HCT116 (cell line): ENCODE measurements at regions not wholly inside any gene's neighbourhood (a gene's known extent, or its start where the extent isn't known, plus 50 kb on each side); places are given as distances from the start of the nearest gene placed in this dataset.

Source experiments
- ATAC-seq: fragments of 200-7000 bp; cut with Tn5 transposase; 2 replicates; pipeline ENCODE4 v1.9.1; 2020; ENCODE audit warnings: mild to moderate bottlenecking, moderate library complexity
- BruUV-seq: library from RNA; stranded (reverse); fragments of 400-500 nt; replicated peaks from 2 replicates; lab custom pipeline; 2021; lab: Mats Ljungman, UMichigan
- CTCF ChIA-PET: fragments of 300-600 bp; sonication (Branson Sonifier 250); formaldehyde crosslinking; loops from one replicate; lab custom pipeline; 2021; ENCODE audit warnings: antibody characterized with exemption; lab: Charles Lee
- POLR2A ChIA-PET: fragments of 300-600, 350-600 bp; sonication (Branson Sonifier 250); formaldehyde crosslinking; loops from one replicate; lab custom pipeline; 2021; ENCODE audit warnings: antibody characterized with exemption; lab: Charles Lee
- RAD21 ChIA-PET, 2 experiments: fragments of 300-600 bp; sonication (Branson Sonifier 250); formaldehyde crosslinking; loops; one replicate each; lab custom pipeline; 2023; ENCODE audit warnings: low total read pairs in 2 of 2; ENCODE audit not compliant: uncharacterized antibody in 2 of 2, unreplicated experiment in 2 of 2, low non-redundant PET in 1 of 2; lab: Charles Lee
- DNase-seq: peaks from one replicate; pipeline ENCODE4 v3.0.0-alpha.2; 2010; ENCODE audit warnings: low read depth, low spot score
- H2AFZ ChIP-seq: fragments of 200-600 bp; shearing (Covaris generic), sonication (generic); 2 replicates; pipeline ENCODE4 v1.6.1; 2017; ENCODE audit warnings: low read depth, mixed run types, mixed read lengths, antibody characterized with exemption, low read length; ENCODE audit not compliant: poor library complexity, severe bottlenecking
- H3K27ac ChIP-seq: 2 replicates; pipeline ENCODE4 v1.5.1; 2012; ENCODE audit warnings: low read depth, low read length
- H3K27me3 ChIP-seq: fragments of 200-600 bp; sonication (generic); 2 replicates; pipeline ENCODE4 v1.6.1; 2016; ENCODE audit warnings: mixed run types, low read length, mixed read lengths; ENCODE audit not compliant: insufficient read depth
- H3K36me3 ChIP-seq, 2 experiments: fragments of 200-500 bp in 1 of 2; fragments of 200-600 bp in 1 of 2; sonication (Bioruptor generic) in 1 of 2; sonication (generic) in 1 of 2; 2 replicates each; pipeline versions ENCODE4 v1.5.1 to v1.6.1; 2014 to 2016; ENCODE audit warnings: low read length in 2 of 2, inconsistent platforms in 1 of 2, mixed read lengths in 1 of 2, mixed run types in 1 of 2; ENCODE audit not compliant: insufficient read depth in 2 of 2, control insufficient read depth in 1 of 2
- H3K4me1 ChIP-seq, 2 experiments: fragments of 200-600 bp in 1 of 2; sonication (generic) in 1 of 2; 2 replicates each; pipeline versions ENCODE4 v1.5.1 to v1.6.1; 2012 to 2017; ENCODE audit warnings: low read length in 2 of 2, inconsistent platforms in 1 of 2, mild to moderate bottlenecking in 1 of 2, mixed read lengths in 1 of 2, mixed run types in 1 of 2, moderate library complexity in 1 of 2; ENCODE audit not compliant: insufficient read depth in 2 of 2, control insufficient read depth in 1 of 2
- H3K4me2 ChIP-seq: fragments of 200-600 bp; sonication (generic); 2 replicates; pipeline ENCODE4 v1.6.1; 2017; ENCODE audit warnings: mixed run types, low read length, mixed read lengths
- H3K4me3 ChIP-seq, 2 experiments: fragments of 200-600 bp in 1 of 2; sonication (generic) in 1 of 2; replicated peaks in 1 of 2; 2 replicates each; pipeline ENCODE4 v1.5.1; 2011 to 2016; ENCODE audit warnings: low read length in 2 of 2, control low read depth in 1 of 2, low read depth in 1 of 2, mild to moderate bottlenecking in 1 of 2, mixed read lengths in 1 of 2, mixed run types in 1 of 2
- H3K79me2 ChIP-seq: fragments of 200-600 bp; sonication (generic); 2 replicates; pipeline ENCODE4 v1.6.1; 2017; ENCODE audit warnings: mild to moderate bottlenecking, mixed run types, low read length, moderate library complexity, mixed read lengths; ENCODE audit not compliant: insufficient read depth
- H3K9ac ChIP-seq: fragments of 200-600 bp; sonication (generic); 2 replicates; pipeline ENCODE4 v1.6.1; 2016; ENCODE audit warnings: low read length, mixed read lengths
- H3K9me2 ChIP-seq: fragments of 200-600 bp; sonication (generic), shearing (Covaris generic); 2 replicates; pipeline ENCODE4 v1.6.1; 2017; ENCODE audit warnings: mixed run types, mild to moderate bottlenecking, moderate library complexity; ENCODE audit not compliant: insufficient read depth
- H3K9me3 ChIP-seq, 2 experiments: fragments of 200-500 bp in 1 of 2; fragments of 200-600 bp in 1 of 2; sonication (Bioruptor generic) in 1 of 2; sonication (generic) in 1 of 2; 2 replicates each; pipeline ENCODE4 v1.6.1; 2014 to 2017; ENCODE audit warnings: low read length in 2 of 2, mixed read lengths in 2 of 2, inconsistent platforms in 1 of 2, low read depth in 1 of 2, mild to moderate bottlenecking in 1 of 2, mixed run types in 1 of 2, moderate library complexity in 1 of 2; ENCODE audit not compliant: control insufficient read depth in 1 of 2, insufficient read depth in 1 of 2
- H4K20me1 ChIP-seq: fragments of 200-600 bp; sonication (generic), shearing (Covaris generic); 2 replicates; pipeline ENCODE4 v1.6.1; 2017; ENCODE audit warnings: mixed run types, mild to moderate bottlenecking, moderate library complexity; ENCODE audit not compliant: insufficient read depth
- CBX3 ChIP-seq: IDR thresholded peaks from 2 replicates; pipeline ENCODE4 v1.6.1; 2012; ENCODE audit warnings: low read depth
- JUND ChIP-seq: IDR thresholded peaks from 2 replicates; pipeline ENCODE4 v1.6.1; 2012
- RAD21 ChIP-seq: IDR thresholded peaks from 2 replicates; pipeline ENCODE4 v1.6.1; 2012; ENCODE audit warnings: low read depth, mild to moderate bottlenecking
- SRF ChIP-seq: IDR thresholded peaks from 2 replicates; pipeline ENCODE4 v1.6.1; 2012; ENCODE audit warnings: low read depth
- ZNF274 ChIP-seq: fragments of 200-500 bp; sonication (Bioruptor generic); IDR thresholded peaks from 2 replicates; pipeline ENCODE4 v1.6.1; 2014; ENCODE audit warnings: mild to moderate bottlenecking, low read depth, low read length, inconsistent platforms
- intact Hi-C: fragments of 100-400 bp; cut with micrococcal nuclease; formaldehyde crosslinking; loops from 2 replicates; pipeline ENCODE4 v1.10.0; 2022
- TF ChIP-seq, protein P1 (sequence below): IDR thresholded peaks from 2 replicates; pipeline ENCODE4 v1.6.1; 2012
- TF ChIP-seq, protein P2 (sequence below): IDR thresholded peaks from 2 replicates; pipeline ENCODE4 v1.6.1; 2011; ENCODE audit warnings: mild to moderate bottlenecking, low read length, moderate library complexity; ENCODE audit not compliant: insufficient replicate concordance; ENCODE audit errors: extremely low read depth

DNA sequence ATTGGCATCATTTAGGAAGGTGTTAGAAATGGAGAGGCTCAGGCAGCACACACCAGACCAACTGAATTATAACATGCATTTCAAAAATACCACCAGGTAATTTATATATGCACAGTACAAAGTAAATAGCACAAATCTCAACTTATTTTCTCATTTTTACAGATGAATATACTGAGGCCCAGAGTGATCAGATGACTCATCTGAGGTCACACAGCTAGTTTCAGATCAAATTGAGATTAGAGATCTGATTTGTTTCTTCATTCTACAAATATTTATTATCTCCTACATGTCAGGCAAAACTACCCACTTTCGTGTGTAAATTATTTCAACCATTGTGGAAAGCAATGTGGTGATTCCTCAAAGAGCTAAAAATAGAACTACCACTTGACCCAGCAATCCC lies 507.1 kb downstream of the TLE4 start:
- Histone ChIP-seq H4K20me1 (no peaks in the 10 kb centered on the region), H3K9me2 (no peaks in the 10 kb centered on the region), H3K4me2 (no peak overlapping the region), H3K4me3 (no peak overlapping the region), H3K9me3 (peaks cover 13 to 19% of the 10 kb centered on the region in 2 experiments; a peak in 2 of 4 replicates), H3K4me1 (no peaks in the 10 kb centered on the region), H2AFZ (no peak overlapping the region), H3K27ac (no peak overlapping the region), H3K9ac (no peak overlapping the region), H3K27me3 (no peaks in the 10 kb centered on the region), H3K36me3 (no peaks in the 10 kb centered on the region), H3K79me2 (no peaks in the 10 kb centered on the region)
- intact Hi-C loops: no loop called here
- ChIA-PET RAD21 (no interaction called here), POLR2A (no interaction called here), CTCF (no interaction called here)
- DNase-seq: no peak
- no TSS peak for BruUV-seq
- no peak for ATAC-seq
- TF ChIP-seq RAD21 (no peak), SRF (no peak), ZNF274 (no peak)

DNA sequence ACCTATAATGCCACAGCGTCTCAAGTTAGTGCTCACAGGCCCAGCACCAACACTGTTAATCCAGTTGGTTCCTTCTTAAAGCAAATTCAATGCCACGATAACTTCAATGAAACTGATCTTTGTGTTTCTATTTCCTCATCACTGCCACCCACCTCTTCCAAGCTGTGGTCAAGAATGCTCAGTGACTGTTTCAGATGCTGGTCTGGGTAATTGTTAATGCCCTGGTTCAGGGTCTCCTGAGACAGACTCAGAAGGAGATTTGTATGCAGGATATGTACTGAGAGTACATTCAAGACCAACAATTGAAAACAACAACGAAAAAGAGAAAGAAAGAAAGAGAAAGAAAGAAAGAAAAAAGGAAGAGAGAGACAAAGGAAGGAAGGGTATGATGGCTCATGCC lies 505.3 kb downstream of the TLE4 start:
- ChIA-PET POLR2A (no interaction called here), CTCF (no interaction called here), RAD21 (no interaction called here)
- Histone ChIP-seq H3K4me2 (no peak overlapping the region), H3K9ac (no peak overlapping the region), H3K9me2 (no peaks in the 10 kb centered on the region), H3K27me3 (no peaks in the 10 kb centered on the region), H4K20me1 (no peaks in the 10 kb centered on the region), H3K9me3 (peaks cover 15 to 19% of the 10 kb centered on the region in 2 experiments; a peak in 2 of 4 replicates), H3K4me3 (no peak overlapping the region), H3K4me1 (no peaks in the 10 kb centered on the region), H3K27ac (no peak overlapping the region), H3K79me2 (no peaks in the 10 kb centered on the region), H2AFZ (no peak overlapping the region), H3K36me3 (no peaks in the 10 kb centered on the region)
- ATAC-seq (no peak), DNase-seq (no peak)
- BruUV-seq: no TSS peak
- TF ChIP-seq, protein P1, sequence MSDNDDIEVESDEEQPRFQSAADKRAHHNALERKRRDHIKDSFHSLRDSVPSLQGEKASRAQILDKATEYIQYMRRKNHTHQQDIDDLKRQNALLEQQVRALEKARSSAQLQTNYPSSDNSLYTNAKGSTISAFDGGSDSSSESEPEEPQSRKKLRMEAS: no peak
- TF ChIP-seq JUND (no peak), SRF (no peak), CBX3 (no peak)
- TF ChIP-seq, protein P2, sequence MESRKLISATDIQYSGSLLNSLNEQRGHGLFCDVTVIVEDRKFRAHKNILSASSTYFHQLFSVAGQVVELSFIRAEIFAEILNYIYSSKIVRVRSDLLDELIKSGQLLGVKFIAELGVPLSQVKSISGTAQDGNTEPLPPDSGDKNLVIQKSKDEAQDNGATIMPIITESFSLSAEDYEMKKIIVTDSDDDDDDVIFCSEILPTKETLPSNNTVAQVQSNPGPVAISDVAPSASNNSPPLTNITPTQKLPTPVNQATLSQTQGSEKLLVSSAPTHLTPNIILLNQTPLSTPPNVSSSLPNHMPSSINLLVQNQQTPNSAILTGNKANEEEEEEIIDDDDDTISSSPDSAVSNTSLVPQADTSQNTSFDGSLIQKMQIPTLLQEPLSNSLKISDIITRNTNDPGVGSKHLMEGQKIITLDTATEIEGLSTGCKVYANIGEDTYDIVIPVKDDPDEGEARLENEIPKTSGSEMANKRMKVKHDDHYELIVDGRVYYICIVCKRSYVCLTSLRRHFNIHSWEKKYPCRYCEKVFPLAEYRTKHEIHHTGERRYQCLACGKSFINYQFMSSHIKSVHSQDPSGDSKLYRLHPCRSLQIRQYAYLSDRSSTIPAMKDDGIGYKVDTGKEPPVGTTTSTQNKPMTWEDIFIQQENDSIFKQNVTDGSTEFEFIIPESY: no peak
- intact Hi-C loops: no loop called here
